ENCODE measurements at regions not wholly inside any gene's neighbourhood (a gene's known extent, or its start where the extent isn't known, plus 50 kb on each side); places are given as distances from the start of the nearest gene placed in this dataset.

GRCh38 chr18:43435851-43436250 is 158.6 kb upstream of the SYT4 start:
- no peak for TF ChIP-seq CTCF (conservative IDR thresholded peaks at IDR 0.05 in 1 of 2, IDR thresholded peaks at IDR 0.05 in 1 of 2; ENCODE audit: low read depth in 1 of 2, low read length in 2 of 2)
- TF ChIP-seq EZH2 (IDR thresholded peaks at IDR 0.05; ENCODE audit: low read length, missing control alignments), result no peak
